Glomerular visceral epithelial cell (primary cell): ENCODE measurements at regions not wholly inside any gene's neighbourhood (a gene's known extent, or its start where the extent isn't known, plus 50 kb on each side); places are given as distances from the start of the nearest gene placed in this dataset.

Source experiments
- DNase-seq: peaks from one replicate; pipeline ENCODE4 v3.0.0-alpha.2; 2016; ENCODE audit errors: extremely low spot score

- no peak for DNase-seq
Observed at GRCh38 chr2:47620770-47621437, 50.1 kb upstream of the KCNK12 start.
